GM12892 (cell line): ENCODE measurements at regions not wholly inside any gene's neighbourhood (a gene's known extent, or its start where the extent isn't known, plus 50 kb on each side); places are given as distances from the start of the nearest gene placed in this dataset.

Experiments used
- POLR2A ChIP-seq: IDR thresholded peaks from 2 replicates; pipeline ENCODE4 v1.6.1; 2011; ENCODE audit warnings: low read depth, low read length, control low read depth
- TAF1 ChIP-seq: IDR thresholded peaks from 2 replicates; pipeline ENCODE4 v1.6.1; 2011; ENCODE audit warnings: low read depth, mild to moderate bottlenecking, control low read depth, low read length, borderline replicate concordance

- TF ChIP-seq POLR2A (no peak), TAF1 (no peak)
These were observed 59.8 kb upstream of the SNX2 start for GRCh38 chr5:122715095-122715494.
